ENCODE measurements at regions not wholly inside any gene's neighbourhood (a gene's known extent, or its start where the extent isn't known, plus 50 kb on each side); places are given as distances from the start of the nearest gene placed in this dataset.

GRCh38 chr2:129050101-129050500, 731.4 kb upstream of the HS6ST1 start:
- H3K27me3 ChIP-seq (ENCODE audit: insufficient read depth, low read depth) = peaks cover 9% of the 10 kb centered on the region; the same call in 1 of the 2 replicates
- ChIA-PET CTCF (no interaction called here), POLR2A (ENCODE audit: unreplicated experiment) (no interaction called here)
- no peaks in the 10 kb centered on the region for H4K20me1 ChIP-seq (ENCODE audit: insufficient read depth)
- intact Hi-C loops (cut with micrococcal nuclease; ENCODE audit: unreplicated experiment) = no loop called here
- H3K9me2 ChIP-seq (ENCODE audit: insufficient read depth) = no peaks in the 10 kb centered on the region
- BruUV-seq (replicated peaks) = no TSS peak
- no peak for DNase-seq
- no peaks in the 10 kb centered on the region for H3K36me3 ChIP-seq (ENCODE audit: low read depth)
- no peak for TF ChIP-seq CTCF (conservative IDR thresholded peaks at IDR 0.05)
- H3K4me2 ChIP-seq = no peak overlapping the region
- H3K4me1 ChIP-seq (replicated peaks; ENCODE audit: insufficient read depth) = no peaks in the 10 kb centered on the region
- H3F3A ChIP-seq (ENCODE audit: insufficient read depth, low read depth) = no peaks in the 10 kb centered on the region
- no peaks in the 10 kb centered on the region for H3K9me3 ChIP-seq (ENCODE audit: insufficient read depth, low read depth)
- H2AFZ ChIP-seq = no peak overlapping the region
- no peak overlapping the region for H3K4me3 ChIP-seq
- H3K27ac ChIP-seq = no peak overlapping the region
- no peaks in the 10 kb centered on the region for H3K79me2 ChIP-seq (ENCODE audit: low read depth)

- no peak overlapping the region for H3K4me2 ChIP-seq
- H3K27me3 ChIP-seq (ENCODE audit: insufficient read depth, low read depth) = peaks cover 37% of the 10 kb centered on the region; the same call in 1 of the 2 replicates
- no peaks in the 10 kb centered on the region for H4K20me1 ChIP-seq (ENCODE audit: insufficient read depth)
- no peaks in the 10 kb centered on the region for H3K9me2 ChIP-seq (ENCODE audit: insufficient read depth)
- H3K4me3 ChIP-seq = no peak overlapping the region
- ChIA-PET POLR2A (ENCODE audit: unreplicated experiment) (no interaction called here), CTCF (no interaction called here)
- no peak for DNase-seq
- no peak overlapping the region for H2AFZ ChIP-seq
- H3K9me3 ChIP-seq (ENCODE audit: insufficient read depth, low read depth) = no peaks in the 10 kb centered on the region
- no peaks in the 10 kb centered on the region for H3K79me2 ChIP-seq (ENCODE audit: low read depth)
- H3K4me1 ChIP-seq (replicated peaks; ENCODE audit: insufficient read depth) = no peaks in the 10 kb centered on the region
- no peaks in the 10 kb centered on the region for H3K36me3 ChIP-seq (ENCODE audit: low read depth)
- H3F3A ChIP-seq (ENCODE audit: insufficient read depth, low read depth) = no peaks in the 10 kb centered on the region
- no TSS peak for BruUV-seq (replicated peaks)
- no peak overlapping the region for H3K27ac ChIP-seq
- intact Hi-C loops (cut with micrococcal nuclease; ENCODE audit: unreplicated experiment) = no loop called here
- TF ChIP-seq CTCF (conservative IDR thresholded peaks at IDR 0.05) (no peak), EZH2 (IDR thresholded peaks at IDR 0.05; ENCODE audit: low read depth) (no peak)
Observed at GRCh38 chr2:129055242-129055641, 736.6 kb upstream of the HS6ST1 start.

GRCh38 chr2:129055824-129056223, 737.2 kb upstream of the HS6ST1 start:
- H3K27ac ChIP-seq = no peak overlapping the region
- intact Hi-C loops (cut with micrococcal nuclease; ENCODE audit: unreplicated experiment) = no loop called here
- no peak overlapping the region for H3K4me3 ChIP-seq

More at GRCh38 chr2:129055824-129056223, 737.2 kb upstream of the HS6ST1 start:
- no TSS peak for BruUV-seq (replicated peaks)
- Histone ChIP-seq H3K4me2 (no peak overlapping the region), H2AFZ (no peak overlapping the region), H3K36me3 (ENCODE audit: low read depth) (no peaks in the 10 kb centered on the region), H3K9me3 (ENCODE audit: insufficient read depth, low read depth) (no peaks in the 10 kb centered on the region), H3K9me2 (ENCODE audit: insufficient read depth) (no peaks in the 10 kb centered on the region), H4K20me1 (ENCODE audit: insufficient read depth) (no peaks in the 10 kb centered on the region), H3F3A (ENCODE audit: insufficient read depth, low read depth) (no peaks in the 10 kb centered on the region), H3K79me2 (ENCODE audit: low read depth) (no peaks in the 10 kb centered on the region), H3K4me1 (replicated peaks; ENCODE audit: insufficient read depth) (no peaks in the 10 kb centered on the region), H3K27me3 (ENCODE audit: insufficient read depth, low read depth) (peaks cover 37% of the 10 kb centered on the region; the same call in 1 of the 2 replicates)
- DNase-seq = no peak
- ChIA-PET CTCF (no interaction called here), POLR2A (ENCODE audit: unreplicated experiment) (no interaction called here)
- TF ChIP-seq CTCF (conservative IDR thresholded peaks at IDR 0.05) (no peak), EZH2 (IDR thresholded peaks at IDR 0.05; ENCODE audit: low read depth) (no peak)
